WTC11 (cell line): ENCODE measurements at regions not wholly inside any gene's neighbourhood (a gene's known extent, or its start where the extent isn't known, plus 50 kb on each side); places are given as distances from the start of the nearest gene placed in this dataset.

Source experiments
- ATAC-seq: fragments of 200-7000 bp; cut with Tn5 transposase; 2 replicates; pipeline ENCODE4 v1.10.0; 2021; ENCODE audit warnings: mild to moderate bottlenecking, moderate library complexity
- CTCF ChIA-PET: fragments of 300-600 bp; sonication (Branson Sonifier 250); formaldehyde crosslinking; loops from one replicate; lab custom pipeline; 2021; ENCODE audit warnings: antibody characterized with exemption; lab: Charles Lee
- POLR2A ChIA-PET: fragments of 350-600 bp; sonication (Branson Sonifier 250); formaldehyde crosslinking; loops from one replicate; lab custom pipeline; 2021; ENCODE audit warnings: antibody characterized with exemption; lab: Charles Lee
- DNase-seq: peaks from one replicate; pipeline ENCODE4 v3.0.0; 2021; ENCODE audit warnings: low spot score
- H3K27ac Mint-ChIP-seq: 2 replicates; pipeline ENCODE4 v1.8.0; 2021; ENCODE audit warnings: mixed read lengths
- H3K27me3 Mint-ChIP-seq: 2 replicates; pipeline ENCODE4 v1.8.0; 2021; ENCODE audit warnings: low read depth, mild to moderate bottlenecking, moderate library complexity, mixed read lengths
- H3K36me3 Mint-ChIP-seq: 2 replicates; pipeline ENCODE4 v1.8.0; 2021; ENCODE audit warnings: mixed read lengths
- H3K4me1 Mint-ChIP-seq: 2 replicates; pipeline ENCODE4 v1.8.0; 2022; ENCODE audit warnings: mixed read lengths
- H3K4me3 Mint-ChIP-seq: 2 replicates; pipeline ENCODE4 v1.8.0; 2021; ENCODE audit warnings: mild to moderate bottlenecking, moderate library complexity, mixed read lengths
- H3K9me3 Mint-ChIP-seq: 2 replicates; pipeline ENCODE4 v1.8.0; 2021; ENCODE audit warnings: mixed read lengths
- AFF4 ChIP-seq: sonication (generic); formaldehyde crosslinking; IDR thresholded peaks from 2 replicates; pipeline ENCODE4 v1.8.1; 2023; ENCODE audit warnings: mild to moderate bottlenecking, missing genetic modification reagents, borderline replicate concordance
- CDX4 ChIP-seq: fragments of 250-450 bp; sonication (Bioruptor Pico); IDR thresholded peaks from 2 replicates; pipeline ENCODE4 v1.9.0; 2021; ENCODE audit warnings: moderate library complexity, mild to moderate bottlenecking, inconsistent platforms, borderline replicate concordance
- ERG ChIP-seq: fragments of 250-450 bp; sonication (Bioruptor Pico); IDR thresholded peaks from 2 replicates; pipeline ENCODE4 v1.8.0; 2021; ENCODE audit warnings: mild to moderate bottlenecking
- ESRRA ChIP-seq: sonication (generic); formaldehyde crosslinking; IDR thresholded peaks from 2 replicates; pipeline ENCODE4 v1.8.1; 2022; ENCODE audit warnings: mild to moderate bottlenecking, missing genetic modification reagents, borderline replicate concordance
- ETV6 ChIP-seq: sonication (generic); formaldehyde crosslinking; IDR thresholded peaks from 2 replicates; pipeline ENCODE4 v1.8.1; 2022; ENCODE audit warnings: mild to moderate bottlenecking, missing genetic modification reagents
- JAZF1 ChIP-seq: fragments of 250-450 bp; sonication (Bioruptor Pico); IDR thresholded peaks from 2 replicates; pipeline ENCODE4 v1.9.0; 2021; ENCODE audit warnings: moderate library complexity, mild to moderate bottlenecking, inconsistent platforms
- MLX ChIP-seq: sonication (generic); formaldehyde crosslinking; IDR thresholded peaks from 2 replicates; pipeline ENCODE4 v1.8.1; 2023; ENCODE audit warnings: mild to moderate bottlenecking, missing genetic modification reagents, moderate library complexity
- MXD4 ChIP-seq: fragments of 250-450 bp; sonication (Bioruptor Pico); IDR thresholded peaks from 2 replicates; pipeline ENCODE4 v1.8.0; 2021; ENCODE audit warnings: mild to moderate bottlenecking, moderate library complexity, borderline replicate concordance
- NFE2L1 ChIP-seq: sonication (generic); formaldehyde crosslinking; IDR thresholded peaks from 2 replicates; pipeline ENCODE4 v1.8.1; 2023; ENCODE audit warnings: missing genetic modification reagents
- OVOL2 ChIP-seq: fragments of 250-450 bp; sonication (Bioruptor Pico); IDR thresholded peaks from 2 replicates; pipeline ENCODE4 v1.9.0; 2021; ENCODE audit warnings: mild to moderate bottlenecking, borderline replicate concordance
- TEAD1 ChIP-seq: sonication (generic); formaldehyde crosslinking; IDR thresholded peaks from 2 replicates; pipeline ENCODE4 v1.8.0; 2022; ENCODE audit warnings: mild to moderate bottlenecking, missing genetic modification reagents
- TF ChIP-seq, protein P1 (sequence below): sonication (generic); formaldehyde crosslinking; IDR thresholded peaks from 2 replicates; pipeline ENCODE4 v1.8.0; 2022; ENCODE audit warnings: missing genetic modification reagents
- TF ChIP-seq, protein P2 (sequence below): sonication (generic); formaldehyde crosslinking; IDR thresholded peaks from 2 replicates; pipeline ENCODE4 v1.8.1; 2023; ENCODE audit warnings: mild to moderate bottlenecking, missing genetic modification reagents
- TF ChIP-seq, protein P3 (sequence below): fragments of 250-450 bp; sonication (Bioruptor Pico); conservative IDR thresholded peaks from 2 replicates; pipeline ENCODE4 v1.9.0; 2021; ENCODE audit warnings: mild to moderate bottlenecking
- TF ChIP-seq, protein P4 (sequence below): fragments of 250-450 bp; sonication (Bioruptor Pico); IDR thresholded peaks from 2 replicates; pipeline ENCODE4 v2.1.2; 2022; ENCODE audit warnings: mild to moderate bottlenecking, moderate library complexity

DNA sequence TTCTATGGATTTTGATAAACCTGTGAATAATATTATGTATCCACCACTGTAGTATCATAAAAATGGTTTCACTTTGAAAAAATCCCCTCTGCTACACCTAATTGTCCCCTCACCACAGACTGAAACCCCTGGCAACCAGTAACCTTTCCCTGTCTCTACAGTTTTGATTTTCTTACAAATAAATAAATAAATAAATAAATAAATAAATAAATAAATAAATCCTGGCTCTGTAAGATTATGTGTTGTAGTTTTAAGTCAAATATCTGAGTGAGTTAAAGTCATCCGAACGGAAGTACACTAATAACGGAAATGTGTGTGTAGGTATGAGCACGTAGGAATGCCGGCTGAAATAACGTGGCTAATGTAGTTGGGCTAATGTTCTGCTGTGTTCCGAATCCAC, 641.5 kb downstream of the GABRG1 start (continued):
- TF ChIP-seq AFF4 (CRISPR knock-in tag): no peak
- no peak for TF ChIP-seq MLX (CRISPR knock-in tag)
- TF ChIP-seq TEAD1 (CRISPR knock-in tag): no peak

GRCh38 chr4:45477311-45477733, 646.5 kb downstream of the GABRG1 start:
- POLR2A ChIA-PET: no interaction called here
- Mint-ChIP-seq H3K4me3 (no peak overlapping the region), H3K27ac (no peak overlapping the region), H3K9me3 (peaks cover 47% of the 10 kb centered on the region), H3K4me1 (no peaks in the 10 kb centered on the region)
- ATAC-seq: no peak
- CTCF ChIA-PET: no interaction called here
- no peak for TF ChIP-seq ETV6 (CRISPR knock-in tag)
- TF ChIP-seq ESRRA (CRISPR knock-in tag): no peak
- no peak for TF ChIP-seq MXD4 (CRISPR knock-in tag)
- TF ChIP-seq, protein P1, sequence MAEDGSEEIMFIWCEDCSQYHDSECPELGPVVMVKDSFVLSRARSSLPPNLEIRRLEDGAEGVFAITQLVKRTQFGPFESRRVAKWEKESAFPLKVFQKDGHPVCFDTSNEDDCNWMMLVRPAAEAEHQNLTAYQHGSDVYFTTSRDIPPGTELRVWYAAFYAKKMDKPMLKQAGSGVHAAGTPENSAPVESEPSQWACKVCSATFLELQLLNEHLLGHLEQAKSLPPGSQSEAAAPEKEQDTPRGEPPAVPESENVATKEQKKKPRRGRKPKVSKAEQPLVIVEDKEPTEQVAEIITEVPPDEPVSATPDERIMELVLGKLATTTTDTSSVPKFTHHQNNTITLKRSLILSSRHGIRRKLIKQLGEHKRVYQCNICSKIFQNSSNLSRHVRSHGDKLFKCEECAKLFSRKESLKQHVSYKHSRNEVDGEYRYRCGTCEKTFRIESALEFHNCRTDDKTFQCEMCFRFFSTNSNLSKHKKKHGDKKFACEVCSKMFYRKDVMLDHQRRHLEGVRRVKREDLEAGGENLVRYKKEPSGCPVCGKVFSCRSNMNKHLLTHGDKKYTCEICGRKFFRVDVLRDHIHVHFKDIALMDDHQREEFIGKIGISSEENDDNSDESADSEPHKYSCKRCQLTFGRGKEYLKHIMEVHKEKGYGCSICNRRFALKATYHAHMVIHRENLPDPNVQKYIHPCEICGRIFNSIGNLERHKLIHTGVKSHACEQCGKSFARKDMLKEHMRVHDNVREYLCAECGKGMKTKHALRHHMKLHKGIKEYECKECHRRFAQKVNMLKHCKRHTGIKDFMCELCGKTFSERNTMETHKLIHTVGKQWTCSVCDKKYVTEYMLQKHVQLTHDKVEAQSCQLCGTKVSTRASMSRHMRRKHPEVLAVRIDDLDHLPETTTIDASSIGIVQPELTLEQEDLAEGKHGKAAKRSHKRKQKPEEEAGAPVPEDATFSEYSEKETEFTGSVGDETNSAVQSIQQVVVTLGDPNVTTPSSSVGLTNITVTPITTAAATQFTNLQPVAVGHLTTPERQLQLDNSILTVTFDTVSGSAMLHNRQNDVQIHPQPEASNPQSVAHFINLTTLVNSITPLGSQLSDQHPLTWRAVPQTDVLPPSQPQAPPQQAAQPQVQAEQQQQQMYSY (CRISPR knock-in tag): no peak
- TF ChIP-seq JAZF1 (CRISPR knock-in tag): no peak
- TF ChIP-seq CDX4 (CRISPR knock-in tag): no peak
- TF ChIP-seq, protein P2, sequence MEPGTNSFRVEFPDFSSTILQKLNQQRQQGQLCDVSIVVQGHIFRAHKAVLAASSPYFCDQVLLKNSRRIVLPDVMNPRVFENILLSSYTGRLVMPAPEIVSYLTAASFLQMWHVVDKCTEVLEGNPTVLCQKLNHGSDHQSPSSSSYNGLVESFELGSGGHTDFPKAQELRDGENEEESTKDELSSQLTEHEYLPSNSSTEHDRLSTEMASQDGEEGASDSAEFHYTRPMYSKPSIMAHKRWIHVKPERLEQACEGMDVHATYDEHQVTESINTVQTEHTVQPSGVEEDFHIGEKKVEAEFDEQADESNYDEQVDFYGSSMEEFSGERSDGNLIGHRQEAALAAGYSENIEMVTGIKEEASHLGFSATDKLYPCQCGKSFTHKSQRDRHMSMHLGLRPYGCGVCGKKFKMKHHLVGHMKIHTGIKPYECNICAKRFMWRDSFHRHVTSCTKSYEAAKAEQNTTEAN (CRISPR knock-in tag): no peak
- no peak for TF ChIP-seq OVOL2
- TF ChIP-seq, protein P3, sequence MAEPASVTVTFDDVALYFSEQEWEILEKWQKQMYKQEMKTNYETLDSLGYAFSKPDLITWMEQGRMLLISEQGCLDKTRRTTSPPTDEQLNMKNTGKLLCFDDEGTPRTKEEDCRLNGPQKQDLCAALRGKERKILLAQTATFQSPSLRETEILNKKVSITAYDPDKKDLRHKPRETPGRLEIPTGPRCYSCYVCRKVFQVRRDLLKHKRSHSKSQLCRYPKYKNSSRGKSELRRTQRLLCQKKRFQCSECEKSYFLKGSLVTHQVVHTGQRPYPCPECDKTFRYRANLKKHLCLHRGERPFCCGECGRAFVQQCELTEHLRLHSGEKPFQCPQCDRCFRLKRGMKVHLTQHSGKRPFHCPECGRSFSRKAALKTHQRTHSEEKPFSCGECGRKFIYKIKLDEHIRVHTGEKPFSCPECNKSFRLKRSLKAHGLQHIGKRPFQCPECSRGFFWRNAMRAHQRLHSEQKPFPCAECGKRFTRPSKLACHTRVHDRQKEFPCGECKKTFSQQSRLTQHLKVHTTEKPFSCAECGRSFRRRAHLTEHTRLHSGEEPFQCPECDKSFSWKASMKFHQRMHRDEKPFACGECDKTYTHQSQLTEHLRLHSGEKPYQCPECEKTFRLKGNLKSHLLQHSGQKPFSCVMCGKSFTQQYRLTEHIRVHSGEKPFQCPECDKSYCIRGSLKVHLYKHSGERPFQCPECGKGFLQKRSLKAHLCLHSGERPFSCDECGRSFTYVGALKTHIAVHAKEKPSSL (CRISPR knock-in tag): no peak
- no peak for TF ChIP-seq NFE2L1
- TF ChIP-seq ERG (CRISPR knock-in tag): no peak
- TF ChIP-seq, protein P4, sequence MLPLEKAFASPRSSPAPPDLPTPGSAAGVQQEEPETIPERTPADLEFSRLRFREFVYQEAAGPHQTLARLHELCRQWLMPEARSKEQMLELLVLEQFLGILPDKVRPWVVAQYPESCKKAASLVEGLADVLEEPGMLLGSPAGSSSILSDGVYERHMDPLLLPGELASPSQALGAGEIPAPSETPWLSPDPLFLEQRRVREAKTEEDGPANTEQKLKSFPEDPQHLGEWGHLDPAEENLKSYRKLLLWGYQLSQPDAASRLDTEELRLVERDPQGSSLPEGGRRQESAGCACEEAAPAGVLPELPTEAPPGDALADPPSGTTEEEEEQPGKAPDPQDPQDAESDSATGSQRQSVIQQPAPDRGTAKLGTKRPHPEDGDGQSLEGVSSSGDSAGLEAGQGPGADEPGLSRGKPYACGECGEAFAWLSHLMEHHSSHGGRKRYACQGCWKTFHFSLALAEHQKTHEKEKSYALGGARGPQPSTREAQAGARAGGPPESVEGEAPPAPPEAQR (CRISPR knock-in tag): no peak
- TF ChIP-seq, all 79 proteins: peak for 0
- peaks cover 36% of the 10 kb centered on the region for H3K36me3 Mint-ChIP-seq
- DNase-seq: no peak
- peaks cover 22% of the 10 kb centered on the region for H3K27me3 Mint-ChIP-seq
